HepG2 (cell line): ENCODE measurements at regions not wholly inside any gene's neighbourhood (a gene's known extent, or its start where the extent isn't known, plus 50 kb on each side); places are given as distances from the start of the nearest gene placed in this dataset.

ENCODE experiments used
- ATAC-seq: fragments of 200-7000 bp; cut with Tn5 transposase; 3 replicates; pipeline ENCODE4 v1.9.1; 2020; ENCODE audit warnings: mild to moderate bottlenecking, moderate library complexity
- BruUV-seq: library from RNA; stranded (reverse); fragments of 400-500 nt; replicated peaks from 2 replicates; lab custom pipeline; 2021; lab: Mats Ljungman, UMichigan
- CTCF ChIA-PET: fragments of 300-600 bp; formaldehyde crosslinking; extraction: SDS; loops from one replicate; lab custom pipeline; 2021; ENCODE audit warnings: low total read pairs, inconsistent platforms, low intra/inter-chr PET ratio; lab: Yijun Ruan, JAX
- POLR2A ChIA-PET: fragments of 350-600 bp; sonication (Branson Sonifier 250); formaldehyde crosslinking; loops from one replicate; lab custom pipeline; 2020; ENCODE audit warnings: antibody characterized with exemption, inconsistent platforms; lab: Yijun Ruan, JAX
- DNase-seq: peaks from one replicate; pipeline ENCODE4 v3.0.0-alpha.2; 2015; ENCODE audit warnings: low spot score
- FAIRE-seq: peaks from 3 replicates; lab custom pipeline; 2011; peaks lifted over from hg19 to GRCh38; lab: Jason Lieb, UNC
- H2AFZ ChIP-seq: one replicate; pipeline ENCODE4 v1.6.1; 2011; ENCODE audit warnings: low read length, inconsistent platforms
- H3K27ac ChIP-seq: fragments of 300-600 bp; 3 replicates; pipeline ENCODE4 v1.8.0; 2011; ENCODE audit warnings: mixed run types, mild to moderate bottlenecking, mixed read lengths, low read length, inconsistent platforms; ENCODE audit not compliant: insufficient read depth; ENCODE audit errors: extremely low read length
- H3K27me3 ChIP-seq, 2 experiments: fragments of 200-600 bp in 1 of 2; 2 replicates in 1 of 2; 3 replicates in 1 of 2; pipeline versions ENCODE4 v1.6.0 to v1.8.0; 2011; ENCODE audit warnings: low read length in 2 of 2, mild to moderate bottlenecking in 2 of 2, moderate library complexity in 2 of 2, inconsistent platforms in 1 of 2; ENCODE audit not compliant: insufficient read depth in 2 of 2, control insufficient read depth in 1 of 2
- H3K36me3 ChIP-seq, 2 experiments: fragments of 200-600 bp in 1 of 2; replicated peaks in 1 of 2; 2 replicates in 1 of 2; 3 replicates in 1 of 2; pipeline versions ENCODE4 v1.5.1 to v1.8.0; 2011; ENCODE audit warnings: low read length in 2 of 2, inconsistent platforms in 1 of 2; ENCODE audit not compliant: insufficient read depth in 2 of 2, control insufficient read depth in 1 of 2
- H3K4me1 ChIP-seq: 2 replicates; pipeline ENCODE4 v1.5.1; 2012; ENCODE audit warnings: low read length, inconsistent platforms; ENCODE audit not compliant: insufficient read depth
- H3K4me2 ChIP-seq: 2 replicates; pipeline ENCODE4 v1.6.0; 2011; ENCODE audit warnings: low read depth, low read length, inconsistent platforms
- H3K4me3 ChIP-seq, 3 experiments: fragments of 200-600 bp in 1 of 3; sonication (generic), shearing (Covaris generic) in 1 of 3; replicated peaks in 1 of 3; 2 replicates each; pipeline ENCODE4 v1.5.1; 2011 to 2016; ENCODE audit warnings: low read length in 3 of 3, inconsistent platforms in 2 of 3, low read depth in 2 of 3, mild to moderate bottlenecking in 2 of 3, control low read depth in 1 of 3, mixed read lengths in 1 of 3; ENCODE audit not compliant: insufficient read depth in 1 of 3
- H3K79me2 ChIP-seq: one replicate; pipeline ENCODE4 v1.6.1; 2011; ENCODE audit warnings: low read length, inconsistent platforms; ENCODE audit not compliant: insufficient read depth
- H3K9ac ChIP-seq: 2 replicates; pipeline ENCODE4 v1.6.0; 2011; ENCODE audit warnings: mild to moderate bottlenecking, low read depth, low read length, inconsistent platforms; ENCODE audit not compliant: insufficient read depth
- H3K9me3 ChIP-seq: 2 replicates; pipeline ENCODE4 v1.5.1; 2012; ENCODE audit warnings: mild to moderate bottlenecking, low read length
- H4K20me1 ChIP-seq: 2 replicates; pipeline ENCODE4 v1.6.0; 2011; ENCODE audit warnings: inconsistent platforms, mild to moderate bottlenecking, low read length, moderate library complexity; ENCODE audit not compliant: insufficient read depth
- AGO2 ChIP-seq: fragments of 200-400 bp; formaldehyde crosslinking; optimal IDR thresholded peaks from 2 replicates; pipeline ENCODE3; 2017; ENCODE audit warnings: mild to moderate bottlenecking, low read depth, low read length, moderate library complexity
- ELF1 ChIP-seq: sonication (generic); formaldehyde crosslinking; IDR thresholded peaks from 2 replicates; pipeline ENCODE4 v1.4.0; 2020; ENCODE audit warnings: missing genetic modification reagents
- GABPA ChIP-seq, 2 experiments: IDR thresholded peaks; 2 replicates each; pipeline ENCODE4 v1.6.1; 2011 to 2016; ENCODE audit warnings: low read depth in 2 of 2, low read length in 1 of 2, missing biosample characterization in 1 of 2, missing genetic modification characterization in 1 of 2
- GABPB1 ChIP-seq: IDR thresholded peaks from 2 replicates; pipeline ENCODE4 v1.6.1; 2016; ENCODE audit warnings: mild to moderate bottlenecking, missing genetic modification reagents, moderate library complexity, missing compliant biosample characterization
- GATA4 ChIP-seq: sonication (generic); IDR thresholded peaks from 2 replicates; pipeline ENCODE4 v1.6.1; 2016; ENCODE audit warnings: antibody characterized with exemption, low read depth, borderline replicate concordance
- KDM5B ChIP-seq: sonication (generic); formaldehyde crosslinking; IDR thresholded peaks from 2 replicates; pipeline ENCODE4 v1.4.0; 2020; ENCODE audit warnings: missing genetic modification reagents, mild to moderate bottlenecking, borderline replicate concordance
- MAFF ChIP-seq: IDR thresholded peaks from 2 replicates; pipeline ENCODE4 v1.6.1; 2011; ENCODE audit warnings: low read depth, low read length, improper control_type of control experiment
- MAFK ChIP-seq, 2 experiments: IDR thresholded peaks in 1 of 2; conservative IDR thresholded peaks in 1 of 2; 2 replicates each; pipeline ENCODE4 v1.6.1; 2011; ENCODE audit warnings: improper control_type of control experiment in 2 of 2, low read length in 2 of 2
- NFE2L2 ChIP-seq: fragments of 150-350 bp; IDR thresholded peaks from 2 replicates; pipeline ENCODE4 v1.6.1; 2014; ENCODE audit warnings: low read length
- PHF8 ChIP-seq: sonication (generic); formaldehyde crosslinking; IDR thresholded peaks from 2 replicates; pipeline ENCODE4 v1.5.0; 2020; ENCODE audit warnings: missing genetic modification reagents
- POGZ ChIP-seq: sonication (generic); formaldehyde crosslinking; IDR thresholded peaks from 2 replicates; pipeline ENCODE4 v1.4.0; 2020; ENCODE audit warnings: mild to moderate bottlenecking, missing genetic modification reagents
- SRSF1 ChIP-seq: fragments of 200-400 bp; formaldehyde crosslinking; optimal IDR thresholded peaks from 2 replicates; pipeline ENCODE3; 2017; ENCODE audit warnings: mild to moderate bottlenecking, low read depth, low read length, moderate library complexity
- ZBTB42 ChIP-seq: sonication (generic); formaldehyde crosslinking; IDR thresholded peaks from 2 replicates; pipeline ENCODE4 v1.5.0; 2020; ENCODE audit warnings: mild to moderate bottlenecking, missing genetic modification reagents
- ZNF530 ChIP-seq: sonication (generic); formaldehyde crosslinking; IDR thresholded peaks from 2 replicates; pipeline ENCODE4 v1.5.0; 2020; ENCODE audit warnings: low read depth, mild to moderate bottlenecking, missing genetic modification reagents
- WGBS: methylation state at CpG from one replicate; pipeline ENCODE4 v1.1.6; 2017; ENCODE audit warnings: low lambda C conversion rate; 5-methylcytosine and 5-hydroxymethylcytosine counted together
- in situ Hi-C: cut with HindIII; loops from 2 replicates; pipeline ENCODE4 v1.10.0; 2017; ENCODE audit warnings: low pct_unique_long_range_greater_than_20kb; ENCODE audit not compliant: extremely low pct_ligation_motif_present
- intact Hi-C: fragments of 100-400 bp; cut with micrococcal nuclease; formaldehyde crosslinking; loops from one replicate; pipeline ENCODE4 v1.10.0; 2022; ENCODE audit not compliant: unreplicated experiment
- TF ChIP-seq, protein P1 (sequence below): sonication (generic); formaldehyde crosslinking; IDR thresholded peaks from 2 replicates; pipeline ENCODE4 v1.5.0; 2020; ENCODE audit warnings: mild to moderate bottlenecking, missing genetic modification reagents
- TF ChIP-seq, protein P2 (sequence below): fragments of 450-650 bp; IDR thresholded peaks from 2 replicates; pipeline ENCODE4 v1.6.1; 2017
- TF ChIP-seq, protein P3 (sequence below): IDR thresholded peaks from 2 replicates; pipeline ENCODE4 v1.6.1; 2016; ENCODE audit warnings: low read depth, borderline replicate concordance

DNA sequence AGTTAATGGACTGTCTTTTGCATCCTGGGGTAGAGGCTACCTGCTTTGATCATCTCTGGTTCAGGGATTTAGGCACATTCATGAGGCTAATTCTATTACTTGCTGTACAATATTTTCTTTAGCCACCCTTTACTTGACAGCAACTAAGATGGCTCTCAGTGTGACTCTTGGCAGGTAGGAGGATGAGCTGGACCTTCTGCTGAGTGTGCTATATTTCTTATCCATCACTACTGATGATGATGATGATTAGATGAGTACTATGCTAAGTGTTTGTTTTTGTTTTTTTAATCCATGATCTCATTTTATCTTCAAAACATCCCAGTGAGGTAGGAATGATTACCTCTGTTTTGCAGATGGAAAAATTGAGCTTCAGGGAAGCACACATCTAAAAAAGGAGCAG lies 152.8 kb upstream of the WSCD2 start:
- TF ChIP-seq MAFF (0 out of 2 replicates have a peak, but pooled peaks have one; percentile 43), GABPA (IDR thresholded peaks at IDR 0.05; ENCODE audit: low read depth, low read length) (no peak), GABPA (CRISPR knock-in tag; IDR thresholded peaks at IDR 0.05; ENCODE audit: low read depth) (no peak), MAFK (conservative IDR thresholded peaks at IDR 0.05 in 1 of 2, IDR thresholded peaks at IDR 0.05 in 1 of 2; ENCODE audit: low read length in 2 of 2) (peak; percentile 11 to 61; a peak in 2 of 4 replicates), ELF1 (CRISPR knock-in tag) (no peak)
- no peak overlapping the region for H3K4me3 ChIP-seq
- FAIRE-seq (no peak), DNase-seq (no peak), ATAC-seq (no peak)
- no peak overlapping the region for H2AFZ ChIP-seq
- in situ Hi-C loops (loop anchor here (25.0 kb wide), 1 partner anchor 211 kb away; no protein-coding TSS in a partner anchor), intact Hi-C loops (no loop called here)
- no peaks in the 10 kb centered on the region for H3K4me1 ChIP-seq
- BruUV-seq, result no TSS peak
- no peak overlapping the region for H3K4me2 ChIP-seq
- no peak overlapping the region for H3K27ac ChIP-seq
- no peaks in the 10 kb centered on the region for H3K79me2 ChIP-seq
- ChIA-PET POLR2A (no interaction called here), CTCF (no interaction called here)
- 0 out of 5 replicates have a peak, but pooled peaks cover 0 to 3% of the 10 kb centered on the region in 2 experiments for H3K27me3 ChIP-seq
- no peaks in the 10 kb centered on the region for H4K20me1 ChIP-seq
- H3K36me3 ChIP-seq, result no peaks in the 10 kb centered on the region
- H3K9me3 ChIP-seq, result no peaks in the 10 kb centered on the region
- no peak overlapping the region for H3K9ac ChIP-seq

- Histone ChIP-seq H3K4me3 (no peak overlapping the region), H3K27ac (no peak overlapping the region), H3K27me3 (0 out of 5 replicates have a peak, but pooled peaks cover 0 to 3% of the 10 kb centered on the region in 2 experiments), H3K4me2 (no peak overlapping the region), H2AFZ (no peak overlapping the region), H3K9ac (no peak overlapping the region), H3K4me1 (no peaks in the 10 kb centered on the region), H3K9me3 (no peaks in the 10 kb centered on the region), H3K36me3 (no peaks in the 10 kb centered on the region), H4K20me1 (no peaks in the 10 kb centered on the region), H3K79me2 (no peaks in the 10 kb centered on the region)
- FAIRE-seq (no peak), ATAC-seq (no peak), DNase-seq (no peak)
- CTCF ChIA-PET, result no interaction called here
- intact Hi-C loops (no loop called here), in situ Hi-C loops (loop anchor here (25.0 kb wide), 1 partner anchor 209 kb away; no protein-coding TSS in a partner anchor)
- WGBS, result 19% methylated on average over 5 of the region's 5 CpGs
- POLR2A ChIA-PET, result no interaction called here
- BruUV-seq, result no TSS peak
- TF ChIP-seq, protein P1, sequence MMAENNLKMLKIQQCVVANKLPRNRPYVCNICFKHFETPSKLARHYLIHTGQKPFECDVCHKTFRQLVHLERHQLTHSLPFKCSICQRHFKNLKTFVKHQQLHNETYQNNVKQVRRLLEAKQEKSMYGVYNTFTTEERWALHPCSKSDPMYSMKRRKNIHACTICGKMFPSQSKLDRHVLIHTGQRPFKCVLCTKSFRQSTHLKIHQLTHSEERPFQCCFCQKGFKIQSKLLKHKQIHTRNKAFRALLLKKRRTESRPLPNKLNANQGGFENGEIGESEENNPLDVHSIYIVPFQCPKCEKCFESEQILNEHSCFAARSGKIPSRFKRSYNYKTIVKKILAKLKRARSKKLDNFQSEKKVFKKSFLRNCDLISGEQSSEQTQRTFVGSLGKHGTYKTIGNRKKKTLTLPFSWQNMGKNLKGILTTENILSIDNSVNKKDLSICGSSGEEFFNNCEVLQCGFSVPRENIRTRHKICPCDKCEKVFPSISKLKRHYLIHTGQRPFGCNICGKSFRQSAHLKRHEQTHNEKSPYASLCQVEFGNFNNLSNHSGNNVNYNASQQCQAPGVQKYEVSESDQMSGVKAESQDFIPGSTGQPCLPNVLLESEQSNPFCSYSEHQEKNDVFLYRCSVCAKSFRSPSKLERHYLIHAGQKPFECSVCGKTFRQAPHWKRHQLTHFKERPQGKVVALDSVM (CRISPR knock-in tag), result no peak
- TF ChIP-seq, protein P2, sequence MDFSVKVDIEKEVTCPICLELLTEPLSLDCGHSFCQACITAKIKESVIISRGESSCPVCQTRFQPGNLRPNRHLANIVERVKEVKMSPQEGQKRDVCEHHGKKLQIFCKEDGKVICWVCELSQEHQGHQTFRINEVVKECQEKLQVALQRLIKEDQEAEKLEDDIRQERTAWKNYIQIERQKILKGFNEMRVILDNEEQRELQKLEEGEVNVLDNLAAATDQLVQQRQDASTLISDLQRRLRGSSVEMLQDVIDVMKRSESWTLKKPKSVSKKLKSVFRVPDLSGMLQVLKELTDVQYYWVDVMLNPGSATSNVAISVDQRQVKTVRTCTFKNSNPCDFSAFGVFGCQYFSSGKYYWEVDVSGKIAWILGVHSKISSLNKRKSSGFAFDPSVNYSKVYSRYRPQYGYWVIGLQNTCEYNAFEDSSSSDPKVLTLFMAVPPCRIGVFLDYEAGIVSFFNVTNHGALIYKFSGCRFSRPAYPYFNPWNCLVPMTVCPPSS, result no peak
- TF ChIP-seq ZBTB42 (CRISPR knock-in tag) (no peak), NFE2L2 (no peak), PHF8 (CRISPR knock-in tag) (no peak), ZNF530 (CRISPR knock-in tag) (no peak), POGZ (CRISPR knock-in tag) (no peak), AGO2 (no peak), SRSF1 (no peak), GATA4 (no peak), GABPB1 (CRISPR knock-in tag) (no peak), KDM5B (CRISPR knock-in tag) (no peak)
- TF ChIP-seq, protein P3, sequence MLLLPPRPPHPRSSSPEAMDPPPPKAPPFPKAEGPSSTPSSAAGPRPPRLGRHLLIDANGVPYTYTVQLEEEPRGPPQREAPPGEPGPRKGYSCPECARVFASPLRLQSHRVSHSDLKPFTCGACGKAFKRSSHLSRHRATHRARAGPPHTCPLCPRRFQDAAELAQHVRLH (CRISPR knock-in tag), result no peak
Observed at GRCh38 chr12:107978201-107978600, 150.9 kb upstream of the WSCD2 start.
